ENCODE measurements at regions not wholly inside any gene's neighbourhood (a gene's known extent, or its start where the extent isn't known, plus 50 kb on each side); places are given as distances from the start of the nearest gene placed in this dataset.
"Not testable (repeated sequence)": the region's sequence is repeated elsewhere in the genome, so short reads cannot be mapped to it uniquely, and the experiment has no call there.

- in situ Hi-C loops (cut with MboI), result no loop called here
- no peak overlapping the region for H2AFZ ChIP-seq
Observed at GRCh38 chr13:31385540-31385939, 185.8 kb downstream of the B3GLCT start.

GRCh38 chr13:31394506-31394905 lies 194.7 kb downstream of the B3GLCT start:
- Histone ChIP-seq H2AFZ (no peak overlapping the region), H3K9me3 (ENCODE audit: low read depth) (no peaks in the 10 kb centered on the region), H3K79me2 (ENCODE audit: insufficient read depth) (no peaks in the 10 kb centered on the region), H3K9me2 (ENCODE audit: insufficient read depth) (no peaks in the 10 kb centered on the region), H3K4me1 (ENCODE audit: insufficient read depth) (no peaks in the 10 kb centered on the region), H3K9ac (no peak overlapping the region), H3K4me2 (ENCODE audit: unreplicated experiment) (no peak overlapping the region), H3K27ac (no peak overlapping the region), H3F3A (ENCODE audit: insufficient read depth) (no peaks in the 10 kb centered on the region), H4K20me1 (ENCODE audit: insufficient read depth) (no peaks in the 10 kb centered on the region), H3K27me3 (replicated peaks; ENCODE audit: insufficient read depth) (peaks cover 3% of the 10 kb centered on the region; the same call in 1 of the 2 replicates), H3K36me3 (ENCODE audit: low read depth) (no peaks in the 10 kb centered on the region), H3K4me3 (no peak overlapping the region)
- 48 to 49% methylated on average over 4 of the region's 4 CpGs for WGBS, 2 experiments (ENCODE audit: low coverage in 1 of 2, low lambda C conversion rate in 2 of 2, missing lambda C conversion rate in 2 of 2)
- in situ Hi-C loops (cut with MboI), result no loop called here
- TF ChIP-seq EZH2phosphoT487 (IDR thresholded peaks at IDR 0.05; ENCODE audit: insufficient read depth, low read depth), result no peak
- TF ChIP-seq EZH2 (IDR thresholded peaks at IDR 0.05; ENCODE audit: insufficient read depth, poor library complexity, severe bottlenecking), result no peak
- DNase-seq, result no peak

More at GRCh38 chr13:31385540-31385939, 185.8 kb downstream of the B3GLCT start:
- Histone ChIP-seq H3K9me2 (ENCODE audit: insufficient read depth) (no peaks in the 10 kb centered on the region), H3K9ac (no peak overlapping the region), H3K27me3 (replicated peaks; ENCODE audit: insufficient read depth) (peaks cover 23% of the 10 kb centered on the region), H4K20me1 (ENCODE audit: insufficient read depth) (no peaks in the 10 kb centered on the region), H3K4me2 (ENCODE audit: unreplicated experiment) (no peak overlapping the region), H3F3A (ENCODE audit: insufficient read depth) (no peaks in the 10 kb centered on the region), H3K4me1 (ENCODE audit: insufficient read depth) (no peaks in the 10 kb centered on the region), H3K79me2 (ENCODE audit: insufficient read depth) (no peaks in the 10 kb centered on the region), H3K4me3 (no peak overlapping the region), H3K36me3 (ENCODE audit: low read depth) (no peaks in the 10 kb centered on the region), H3K9me3 (ENCODE audit: low read depth) (no peaks in the 10 kb centered on the region), H3K27ac (no peak overlapping the region)
- DNase-seq, result peak; percentile 4
- WGBS, 2 experiments (ENCODE audit: low coverage in 1 of 2, low lambda C conversion rate in 2 of 2, missing lambda C conversion rate in 2 of 2), result 44 to 48% methylated on average over 5 of the region's 5 CpGs
- no peak for TF ChIP-seq EZH2phosphoT487 (IDR thresholded peaks at IDR 0.05; ENCODE audit: insufficient read depth, low read depth)
- TF ChIP-seq EZH2 (IDR thresholded peaks at IDR 0.05; ENCODE audit: insufficient read depth, poor library complexity, severe bottlenecking), result no peak

- DNase-seq, result no peak
- Histone ChIP-seq H4K20me1 (ENCODE audit: insufficient read depth) (no peaks in the 10 kb centered on the region), H3K4me1 (ENCODE audit: insufficient read depth) (no peaks in the 10 kb centered on the region), H3K4me3 (no peak overlapping the region), H3K27ac (no peak overlapping the region), H3K79me2 (ENCODE audit: insufficient read depth) (no peaks in the 10 kb centered on the region), H3K9me2 (ENCODE audit: insufficient read depth) (no peaks in the 10 kb centered on the region), H2AFZ (no peak overlapping the region), H3K9ac (no peak overlapping the region), H3K36me3 (ENCODE audit: low read depth) (no peaks in the 10 kb centered on the region), H3K27me3 (replicated peaks; ENCODE audit: insufficient read depth) (peaks cover 3% of the 10 kb centered on the region; the same call in 1 of the 2 replicates), H3F3A (ENCODE audit: insufficient read depth) (no peaks in the 10 kb centered on the region), H3K4me2 (ENCODE audit: unreplicated experiment) (no peak overlapping the region), H3K9me3 (ENCODE audit: low read depth) (no peaks in the 10 kb centered on the region)
- in situ Hi-C loops (cut with MboI), result no loop called here
- 40 to 46% methylated on average over 3 of the region's 3 CpGs for WGBS, 2 experiments (ENCODE audit: low coverage in 1 of 2, low lambda C conversion rate in 2 of 2, missing lambda C conversion rate in 2 of 2)
- no peak for TF ChIP-seq EZH2phosphoT487 (IDR thresholded peaks at IDR 0.05; ENCODE audit: insufficient read depth, low read depth)
- no peak for TF ChIP-seq EZH2 (IDR thresholded peaks at IDR 0.05; ENCODE audit: insufficient read depth, poor library complexity, severe bottlenecking)
Observed at GRCh38 chr13:31395090-31395489, 195.3 kb downstream of the B3GLCT start.

DNA sequence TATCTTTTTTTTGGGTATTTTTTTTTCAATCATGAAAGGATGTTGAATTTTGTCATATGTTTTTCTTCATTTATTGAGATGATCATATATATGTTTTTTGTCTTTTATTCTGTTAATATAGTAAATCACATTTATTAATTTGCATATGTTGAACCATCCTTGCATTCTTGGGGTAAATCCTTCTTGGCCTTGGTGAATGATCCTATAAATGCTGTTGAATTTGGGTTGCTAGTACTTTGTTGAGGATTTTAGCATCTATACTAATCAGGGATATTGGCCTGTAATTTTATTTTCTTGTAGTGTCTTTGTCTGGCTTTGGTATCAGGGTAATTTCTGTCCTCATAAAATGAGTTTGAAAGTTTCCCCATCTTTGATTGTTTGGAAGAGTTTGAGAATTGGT lies 199.9 kb downstream of the B3GLCT start:
- in situ Hi-C loops (cut with MboI), result no loop called here
- TF ChIP-seq EZH2phosphoT487 (IDR thresholded peaks at IDR 0.05; ENCODE audit: insufficient read depth, low read depth), result no peak
- no peak for TF ChIP-seq EZH2 (IDR thresholded peaks at IDR 0.05; ENCODE audit: insufficient read depth, poor library complexity, severe bottlenecking)
- no peaks in the 10 kb centered on the region for H3F3A ChIP-seq (ENCODE audit: insufficient read depth)

DNA sequence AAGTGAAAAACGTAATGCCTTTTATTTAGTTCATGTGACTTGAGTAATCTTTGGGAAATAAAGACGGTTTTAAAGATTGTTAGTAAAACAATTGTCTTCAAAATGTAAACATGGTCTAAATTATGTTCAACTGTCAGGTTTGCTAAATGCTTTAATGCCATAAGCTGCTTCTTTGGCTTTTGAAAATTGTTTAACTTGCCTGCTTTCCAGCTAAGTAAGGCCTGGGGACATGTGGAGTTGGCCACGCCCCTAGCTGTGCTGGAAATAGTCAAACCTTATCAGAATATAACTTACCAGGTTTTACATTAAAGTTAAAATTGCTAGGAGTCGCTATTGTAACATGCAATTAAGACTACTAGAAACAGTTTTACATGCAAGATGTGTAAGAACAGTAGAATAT lies 203.9 kb downstream of the B3GLCT start:
- H3K27me3 ChIP-seq (replicated peaks; ENCODE audit: insufficient read depth); H3K4me2 ChIP-seq (ENCODE audit: unreplicated experiment); H3K9me2 ChIP-seq (ENCODE audit: insufficient read depth); H3K36me3 ChIP-seq (ENCODE audit: low read depth); in situ Hi-C loops (cut with MboI); DNase-seq; H3K9ac ChIP-seq; H3K79me2 ChIP-seq (ENCODE audit: insufficient read depth); H3F3A ChIP-seq (ENCODE audit: insufficient read depth); H3K4me3 ChIP-seq; H4K20me1 ChIP-seq (ENCODE audit: insufficient read depth); H3K27ac ChIP-seq; H3K4me1 ChIP-seq (ENCODE audit: insufficient read depth); H2AFZ ChIP-seq; H3K9me3 ChIP-seq (ENCODE audit: low read depth): not testable (repeated sequence)
- WGBS, 2 experiments (ENCODE audit: low coverage in 1 of 2, low lambda C conversion rate in 2 of 2, missing lambda C conversion rate in 2 of 2), result 48 to 52% methylated on average over 4 of the region's 4 CpGs

More for the DNA sequence above, 199.9 kb downstream of the B3GLCT start:
- DNase-seq, result no peak
- no peak overlapping the region for H2AFZ ChIP-seq
- H3K4me2 ChIP-seq (ENCODE audit: unreplicated experiment), result no peak overlapping the region
- H3K9ac ChIP-seq, result no peak overlapping the region
- no peaks in the 10 kb centered on the region for H3K9me2 ChIP-seq (ENCODE audit: insufficient read depth)
- H3K4me3 ChIP-seq, result no peak overlapping the region
- no peak overlapping the region for H3K27ac ChIP-seq
- no peaks in the 10 kb centered on the region for H3K4me1 ChIP-seq (ENCODE audit: insufficient read depth)
- H3K36me3 ChIP-seq (ENCODE audit: low read depth), result no peaks in the 10 kb centered on the region
- H4K20me1 ChIP-seq (ENCODE audit: insufficient read depth), result no peaks in the 10 kb centered on the region
- H3K9me3 ChIP-seq (ENCODE audit: low read depth), result no peaks in the 10 kb centered on the region
- H3K27me3 ChIP-seq (replicated peaks; ENCODE audit: insufficient read depth), result no peaks in the 10 kb centered on the region
- H3K79me2 ChIP-seq (ENCODE audit: insufficient read depth), result no peaks in the 10 kb centered on the region

Measured in GM23248 (cell line).